Stimulated activated CD4-positive, alpha-beta T cell treated with anti-CD3 and anti-CD28 coated beads, Interleukin-4, amount 100 ng/mL, for 24 hours (primary cell): ENCODE measurements at regions not wholly inside any gene's neighbourhood (a gene's known extent, or its start where the extent isn't known, plus 50 kb on each side); places are given as distances from the start of the nearest gene placed in this dataset.
"Not testable (repeated sequence)": the region's sequence is repeated elsewhere in the genome, so short reads cannot be mapped to it uniquely, and the experiment has no call there.

Experiments used
- DNase-seq: peaks from one replicate; pipeline ENCODE4 v3.0.0-alpha.2; 2020

DNA sequence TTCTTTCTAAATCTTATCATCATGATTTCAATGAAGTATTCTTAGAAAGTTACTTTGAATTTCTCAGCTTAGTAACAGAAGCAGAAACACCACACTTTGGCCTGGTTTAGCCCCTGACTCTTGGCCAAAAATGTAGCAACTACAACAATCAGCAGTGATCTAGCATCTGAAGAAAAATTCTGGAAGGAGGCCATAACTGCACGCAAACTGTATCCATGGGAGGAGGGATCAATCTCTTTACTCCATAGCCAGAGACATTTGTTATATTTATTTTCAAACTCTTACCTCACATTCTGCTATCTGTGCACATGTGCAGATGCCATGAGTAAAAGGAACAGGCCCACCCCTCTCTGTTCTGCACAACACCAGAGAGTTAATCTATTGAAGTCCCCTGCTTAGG, 251.0 kb upstream of the P2RY1 start:
- no peak for DNase-seq

DNA sequence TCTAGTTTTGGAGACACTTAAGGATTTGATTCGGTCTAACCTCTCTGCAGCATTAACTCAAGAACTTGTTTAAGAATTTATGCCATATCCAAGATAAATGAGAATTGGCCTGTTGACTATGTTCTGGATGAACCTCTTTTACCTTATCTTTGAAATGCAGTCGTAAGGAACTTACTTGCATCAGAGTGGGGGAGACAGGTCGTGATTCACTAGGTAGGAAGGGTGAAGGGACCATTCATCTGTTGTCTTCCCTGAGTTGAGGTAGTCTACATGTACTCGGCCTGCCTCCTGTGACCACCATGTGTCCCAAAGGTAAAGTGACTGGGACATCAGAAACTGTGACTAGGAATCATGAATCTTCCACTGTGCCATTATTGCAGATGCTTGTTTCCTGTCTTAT, 248.0 kb upstream of the P2RY1 start:
- DNase-seq, result no peak

DNA sequence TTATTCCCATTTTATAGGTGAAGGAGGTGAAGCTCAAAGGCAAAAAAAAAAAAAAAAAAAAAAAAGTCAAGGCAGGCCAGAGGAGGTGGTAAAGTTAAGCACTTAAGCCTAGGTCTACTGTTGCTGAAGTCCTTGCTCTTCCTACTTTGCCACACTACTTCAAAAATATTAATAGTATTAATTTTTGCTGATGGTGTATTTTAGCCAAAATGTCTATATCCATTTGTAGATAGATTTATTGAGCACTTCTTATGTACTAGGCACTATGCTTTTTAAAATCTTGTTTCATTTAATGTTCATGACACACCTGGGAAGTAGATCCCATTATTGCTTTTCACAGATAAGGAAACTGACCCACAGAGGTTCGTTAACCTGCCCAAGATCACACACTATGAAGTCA, 247.1 kb upstream of the P2RY1 start:
- DNase-seq, result no peak

DNA sequence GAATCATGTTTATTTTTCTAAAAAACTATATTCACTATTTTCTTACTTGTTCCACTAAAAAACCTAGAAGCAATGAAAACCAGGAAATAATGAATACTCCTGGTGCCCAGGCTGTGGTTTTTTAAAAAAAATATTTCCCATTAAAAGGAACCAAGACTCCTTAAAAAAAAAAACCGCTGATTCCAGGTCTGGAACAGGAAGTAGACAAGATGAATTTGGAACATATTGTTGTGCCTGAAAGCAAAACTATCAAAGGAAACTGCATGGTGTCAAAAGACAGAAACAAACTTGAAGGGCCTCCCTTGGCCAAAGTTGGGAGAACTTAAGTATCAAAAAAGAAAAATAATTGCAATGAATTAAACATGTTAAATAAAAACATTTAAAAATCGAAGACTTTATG, 245.3 kb upstream of the P2RY1 start:
- no peak for DNase-seq

DNA sequence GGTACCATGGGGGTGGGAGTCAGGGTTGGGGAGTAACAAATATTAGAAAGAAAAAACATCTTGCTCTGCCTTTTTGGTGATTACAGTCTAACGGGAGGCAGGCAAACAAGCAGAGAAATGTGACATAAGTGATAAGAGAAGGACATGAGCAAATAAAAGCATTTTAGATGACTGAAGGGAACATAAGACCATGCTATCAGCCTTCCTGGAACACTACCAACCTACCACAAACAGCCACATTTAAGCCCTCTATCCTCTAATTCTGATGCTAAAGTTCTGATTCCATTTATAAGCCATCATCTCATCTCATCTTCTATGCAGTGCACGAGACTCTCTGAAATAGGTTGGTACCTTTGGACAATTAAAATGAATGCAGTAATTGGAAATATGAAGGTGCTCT, 243.4 kb upstream of the P2RY1 start:
- no peak for DNase-seq

DNA sequence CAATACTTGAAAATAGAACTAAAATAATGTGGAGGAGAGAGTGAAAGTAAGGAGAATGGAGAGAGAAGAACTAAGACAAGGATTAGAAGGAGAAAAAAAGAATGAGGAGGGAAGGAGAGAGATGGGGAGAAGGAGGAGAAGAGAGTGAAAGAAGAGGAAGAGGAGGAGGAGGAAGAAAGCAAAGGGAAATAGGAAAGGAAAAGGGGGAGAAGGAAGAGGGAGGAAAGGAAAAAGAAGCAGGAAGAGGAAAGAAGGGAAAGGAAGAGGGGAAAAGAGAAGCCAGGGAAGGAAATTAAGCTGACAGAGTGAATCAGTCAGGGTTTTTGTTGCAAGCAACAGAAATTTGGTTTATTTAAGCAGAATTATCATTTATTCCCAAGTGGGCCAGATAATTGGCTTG, 241.7 kb upstream of the P2RY1 start:
- DNase-seq, result no peak

DNA sequence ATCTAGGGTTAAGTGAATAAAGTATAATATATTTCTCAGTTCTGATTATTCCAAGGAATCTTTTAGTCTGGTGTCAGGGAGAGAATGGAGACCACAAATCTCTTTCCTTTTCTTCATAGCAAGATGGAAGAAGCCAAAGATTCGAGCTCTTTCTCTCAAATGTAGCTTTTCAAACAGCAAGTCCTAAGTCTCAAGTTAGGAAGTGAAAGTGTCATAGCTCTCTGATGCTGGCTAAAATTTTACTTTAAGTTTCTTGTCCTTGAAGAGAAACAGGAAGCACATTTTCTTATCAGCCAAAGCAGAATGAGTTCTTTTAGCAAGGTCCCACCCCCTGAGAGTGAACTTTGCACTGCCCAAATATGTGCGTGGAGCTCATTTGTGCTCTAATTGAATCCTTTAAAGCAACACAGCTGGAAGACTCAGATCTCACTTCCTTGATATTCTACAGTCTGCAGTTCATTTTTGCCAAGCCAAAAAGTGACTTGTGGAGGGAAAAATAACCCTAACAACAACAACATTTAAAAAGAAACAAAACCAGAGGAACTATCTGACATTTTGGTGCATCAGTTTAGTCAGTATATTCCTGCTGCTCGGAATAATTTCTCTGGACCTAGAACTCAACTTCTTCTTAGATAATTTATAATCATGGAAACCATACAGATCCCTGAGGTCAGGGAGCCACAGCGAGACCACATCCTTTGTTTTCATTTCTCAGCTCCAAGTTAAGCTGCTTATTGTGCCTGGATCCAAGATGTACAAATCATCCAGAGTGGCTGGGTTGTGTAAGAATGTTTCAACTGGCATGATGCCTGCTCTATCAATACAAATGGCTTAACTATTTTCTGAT, 238.7 kb upstream of the P2RY1 start:
- DNase-seq, result no peak

DNA sequence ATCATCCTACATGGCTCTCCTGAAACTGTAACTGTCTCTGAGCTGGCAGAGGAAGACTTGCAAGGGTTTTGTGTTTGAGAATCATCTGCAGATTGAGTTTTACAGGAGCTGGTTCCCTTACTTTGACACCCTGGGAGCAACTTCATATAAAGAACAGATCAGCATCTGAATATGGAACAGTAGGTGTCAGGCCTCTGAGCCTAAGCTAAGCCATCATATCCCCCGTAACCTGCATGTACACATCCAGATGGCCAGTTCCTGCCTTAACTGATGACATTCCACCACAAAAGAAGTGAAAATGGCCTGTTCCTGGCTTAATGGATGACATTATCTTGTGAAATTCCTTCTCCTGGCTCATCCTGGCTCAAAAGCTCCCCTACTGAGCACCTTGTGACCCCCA, 238.1 kb upstream of the P2RY1 start:
- DNase-seq, result not testable (repeated sequence)

DNA sequence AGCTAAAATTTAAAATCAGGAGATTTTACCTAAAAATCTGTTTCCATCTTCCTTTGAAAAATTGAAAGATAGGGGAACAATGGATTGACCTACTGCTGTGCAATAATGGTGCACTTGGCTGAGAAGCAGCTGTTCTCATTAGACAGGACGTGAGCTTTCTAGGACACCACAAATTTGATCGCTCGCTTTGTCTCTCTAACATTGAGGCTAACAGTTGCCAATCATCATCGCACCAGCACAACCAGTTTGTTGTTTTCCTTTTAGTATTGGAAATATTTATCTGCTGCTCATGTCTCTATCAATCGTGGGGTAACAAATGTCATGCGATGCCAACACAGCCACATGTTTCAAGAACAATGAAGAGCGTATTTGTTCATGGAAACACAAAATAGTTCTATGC, 228.8 kb upstream of the P2RY1 start:
- no peak for DNase-seq

DNA sequence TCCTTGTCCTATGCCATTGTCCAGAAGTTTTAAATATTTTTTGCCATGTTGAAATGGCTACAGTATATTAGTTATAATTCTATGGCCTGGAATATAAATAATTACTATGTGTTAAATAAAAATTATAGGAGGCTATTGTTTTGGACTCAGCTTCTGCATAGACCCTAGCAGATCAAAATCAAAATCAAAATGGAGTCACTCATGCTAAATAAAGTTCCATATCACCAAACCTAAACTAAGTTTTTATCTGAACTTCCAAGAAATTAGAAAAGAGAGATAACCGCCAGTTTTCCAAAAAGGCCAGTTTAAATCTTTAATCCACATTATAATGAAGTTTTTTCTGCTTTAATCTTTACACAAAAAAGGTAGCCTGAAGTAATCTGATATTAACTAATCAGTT, 227.8 kb upstream of the P2RY1 start:
- no peak for DNase-seq

DNA sequence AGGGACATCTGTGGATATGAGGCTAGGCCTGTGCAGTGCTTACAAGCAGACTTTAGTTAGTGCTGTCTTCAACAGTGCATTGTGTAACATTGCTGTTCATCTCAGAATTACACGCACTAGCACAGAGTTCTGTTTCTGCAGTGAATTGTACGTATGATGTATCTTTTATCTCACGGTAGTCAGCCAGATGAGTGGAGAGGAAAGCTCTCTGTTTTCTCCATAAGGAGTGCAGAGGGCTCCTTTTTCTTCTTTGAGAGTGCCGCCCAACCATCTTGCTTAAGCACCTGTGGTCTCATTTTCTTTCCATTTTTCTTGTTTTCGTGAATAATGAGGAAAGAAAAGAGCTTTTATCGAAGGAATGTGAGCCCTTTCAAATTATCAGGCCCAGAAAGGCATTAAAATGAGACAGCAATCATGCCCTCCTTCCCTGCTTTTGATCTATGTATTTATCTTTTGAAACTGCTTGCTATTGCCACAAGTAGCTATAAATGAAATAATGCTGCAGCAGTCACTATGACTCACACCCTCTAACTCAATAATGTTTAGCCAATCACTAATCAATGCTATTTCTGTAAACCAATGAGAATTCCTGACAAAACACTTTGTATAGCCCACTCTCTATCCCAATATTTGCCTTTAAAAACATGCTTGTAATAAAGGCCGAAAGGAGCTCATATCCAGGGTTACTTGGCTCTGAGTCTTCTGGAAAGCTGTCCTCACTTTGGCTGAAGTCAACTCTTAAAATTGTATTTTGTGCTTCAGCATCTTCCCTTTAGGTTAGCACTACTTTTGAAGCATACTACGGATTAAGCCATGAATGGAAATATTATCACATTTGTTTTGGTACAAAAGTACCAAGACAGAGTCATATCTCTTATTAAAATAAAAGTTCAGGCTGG, 226.0 kb upstream of the P2RY1 start:
- DNase-seq, result no peak

DNA sequence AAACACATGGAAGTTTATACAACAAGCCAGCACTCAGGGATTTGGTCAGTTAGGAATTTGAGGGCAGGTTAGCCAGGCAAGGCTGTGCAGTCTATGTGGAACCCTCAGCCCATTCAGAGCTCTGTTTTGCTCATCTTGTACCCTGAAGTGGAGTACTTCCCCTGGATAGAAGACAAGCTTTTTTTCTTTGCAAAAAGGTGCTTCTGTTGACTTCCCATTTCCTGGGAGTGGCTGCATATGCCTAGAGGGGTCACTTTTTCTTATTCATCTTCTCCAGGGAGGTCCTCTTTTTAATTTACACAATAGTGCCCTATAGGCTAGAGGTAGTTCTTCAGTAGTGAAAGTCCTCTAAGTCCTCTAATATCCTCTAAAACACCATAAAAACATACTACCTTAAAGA, 225.0 kb upstream of the P2RY1 start:
- DNase-seq, result no peak

DNA sequence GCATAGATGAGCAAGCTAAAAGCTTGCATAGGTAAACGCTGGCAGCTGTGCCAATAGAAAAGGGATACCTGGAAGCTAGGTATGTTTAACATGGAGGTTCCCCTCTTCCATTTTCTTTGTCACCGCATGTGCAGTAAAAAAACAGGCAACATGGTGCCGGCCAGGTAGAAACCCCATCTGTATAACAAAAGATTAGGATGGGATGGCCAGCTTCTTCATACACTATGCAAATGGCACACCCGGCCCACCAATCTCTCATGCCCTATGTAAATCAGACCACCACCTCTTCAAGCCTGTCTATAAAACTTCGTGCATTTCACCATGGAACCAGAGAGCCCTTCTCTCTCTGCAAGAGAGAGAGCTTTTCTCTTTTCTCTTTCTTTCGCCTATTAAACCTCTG, 224.3 kb upstream of the P2RY1 start:
- no peak for DNase-seq

DNA sequence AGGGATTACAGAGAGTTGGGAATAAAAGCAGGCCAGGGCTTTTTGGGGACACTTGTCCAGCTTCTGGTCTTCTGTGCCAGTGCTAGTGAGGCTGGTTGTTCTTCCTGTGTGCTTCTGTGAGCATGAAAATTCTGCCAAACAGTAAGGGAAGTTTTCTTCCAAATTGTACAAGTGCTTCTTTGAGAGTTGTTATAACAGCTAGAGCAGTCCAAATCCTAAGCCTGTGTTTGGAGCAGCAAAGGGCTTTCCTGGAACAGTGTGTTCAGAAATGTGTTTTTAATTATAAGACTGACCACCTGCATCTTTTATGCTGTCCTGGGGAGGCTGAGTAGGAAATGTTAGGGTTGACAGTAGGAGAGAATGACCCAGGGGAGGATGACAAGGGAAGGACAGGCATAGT, 223.0 kb upstream of the P2RY1 start:
- no peak for DNase-seq

DNA sequence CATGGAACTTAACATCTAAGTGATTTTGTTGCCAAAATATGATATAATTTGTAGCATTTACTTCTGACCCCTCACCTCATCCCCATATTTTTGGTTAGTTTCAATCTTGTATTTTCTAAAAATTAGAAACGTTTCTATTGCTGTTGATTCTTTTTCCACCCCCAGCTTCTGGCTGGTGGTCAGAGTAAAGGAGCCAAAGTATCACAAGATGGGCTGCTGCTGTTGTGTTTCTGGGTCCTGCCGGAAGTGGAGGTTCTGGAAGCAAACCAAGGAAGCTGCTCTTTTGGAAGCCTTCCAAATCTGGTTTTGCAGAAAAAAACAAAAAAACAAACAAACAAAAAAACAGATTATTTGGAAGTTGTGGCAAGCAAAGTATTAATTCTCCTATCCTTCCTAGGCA, 221.1 kb upstream of the P2RY1 start:
- no peak for DNase-seq

DNA sequence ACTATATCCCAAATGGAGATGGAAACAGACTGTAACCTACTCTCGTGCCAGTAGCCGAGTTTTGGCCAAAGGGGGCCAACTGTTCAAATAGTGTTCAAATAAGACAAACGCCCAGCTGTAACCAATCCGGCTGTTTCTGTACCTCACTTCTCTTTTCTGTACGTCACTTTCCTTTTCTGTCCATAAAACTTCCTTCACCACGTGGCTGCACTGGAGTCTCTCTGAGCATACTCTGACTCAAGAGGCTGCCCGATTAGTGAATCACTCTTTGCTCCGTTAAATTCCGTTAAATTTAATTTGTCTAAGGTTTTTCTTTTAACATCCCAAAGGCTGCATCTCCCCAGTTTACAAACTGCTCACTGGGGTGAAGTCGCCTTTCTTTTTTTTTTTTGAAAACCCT, 219.2 kb upstream of the P2RY1 start:
- DNase-seq, result no peak

DNA sequence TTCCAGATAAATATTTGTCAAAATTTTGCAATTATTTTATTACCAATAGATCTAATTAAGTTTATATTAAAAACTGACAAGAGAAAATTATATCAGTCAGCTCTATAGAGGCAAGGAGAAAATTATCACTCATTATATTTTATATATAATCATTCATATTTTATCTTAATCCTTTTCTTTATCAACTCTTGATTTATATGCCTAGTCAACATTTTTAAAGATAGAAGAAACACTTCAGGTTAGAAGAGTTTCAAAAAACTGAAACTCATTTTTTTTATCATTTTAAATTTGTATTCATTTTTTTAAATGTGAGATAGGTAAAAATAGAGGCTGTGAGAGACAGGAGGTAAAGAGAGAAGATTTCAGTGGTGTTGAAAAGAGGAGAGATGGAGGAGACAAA, 217.3 kb upstream of the P2RY1 start:
- DNase-seq, result no peak

DNA sequence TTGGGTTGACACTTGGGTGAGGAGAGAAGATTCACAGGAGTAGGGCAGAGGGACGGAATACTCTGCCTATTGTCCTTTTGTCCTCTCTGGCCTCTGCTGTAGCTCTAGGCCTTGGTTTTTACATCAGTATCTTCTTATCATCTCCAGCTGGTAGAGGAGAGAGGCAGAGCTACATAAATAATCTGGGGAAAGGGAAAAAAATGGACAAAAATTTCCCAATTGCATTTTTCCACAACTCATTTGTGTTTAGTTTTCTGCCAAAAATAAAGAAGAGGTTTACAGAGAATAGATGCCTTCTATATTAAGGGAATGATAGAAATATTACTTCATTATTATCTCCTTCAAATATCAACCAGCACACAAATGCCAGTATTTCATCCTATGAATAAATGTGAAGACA, 216.4 kb upstream of the P2RY1 start:
- no peak for DNase-seq

DNA sequence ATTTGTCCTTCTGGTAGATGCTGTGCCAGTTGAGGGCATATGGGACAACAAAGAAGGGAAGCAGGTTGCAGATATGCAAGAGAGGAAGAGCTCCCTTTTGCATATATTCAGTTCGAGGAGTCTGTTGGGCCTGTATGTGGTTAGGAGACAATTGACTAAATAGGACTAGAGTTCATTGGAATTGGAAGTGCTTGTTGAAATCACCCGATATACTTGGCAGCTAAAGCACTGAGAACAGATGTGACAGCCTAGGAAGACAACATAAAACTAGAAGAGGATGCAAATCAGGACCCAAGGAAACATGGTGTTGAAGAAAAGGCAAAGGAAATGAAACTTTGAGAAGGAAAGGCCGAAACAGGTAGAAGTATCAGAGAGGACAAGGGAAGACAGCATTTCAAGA, 215.2 kb upstream of the P2RY1 start:
- no peak for DNase-seq

DNA sequence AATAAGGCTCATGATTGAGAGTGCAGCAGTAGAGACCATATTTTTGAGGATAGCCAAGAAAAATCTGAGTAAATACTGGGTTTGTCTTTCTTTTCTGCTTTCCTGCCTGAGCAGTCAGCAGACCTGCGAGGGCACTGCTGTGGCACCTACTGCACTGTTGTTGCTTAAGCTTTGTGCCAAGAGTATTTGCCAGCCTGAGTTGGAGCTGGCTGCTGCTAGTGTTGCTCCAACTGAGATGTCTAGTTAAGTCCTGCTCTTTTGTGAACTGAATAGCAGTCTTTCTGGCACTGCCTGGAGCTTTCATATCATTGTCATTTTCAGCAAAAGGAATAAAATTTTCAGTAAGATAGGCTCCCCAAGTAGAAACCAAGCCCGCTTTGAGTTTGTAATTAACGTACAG, 214.5 kb upstream of the P2RY1 start:
- no peak for DNase-seq

DNA sequence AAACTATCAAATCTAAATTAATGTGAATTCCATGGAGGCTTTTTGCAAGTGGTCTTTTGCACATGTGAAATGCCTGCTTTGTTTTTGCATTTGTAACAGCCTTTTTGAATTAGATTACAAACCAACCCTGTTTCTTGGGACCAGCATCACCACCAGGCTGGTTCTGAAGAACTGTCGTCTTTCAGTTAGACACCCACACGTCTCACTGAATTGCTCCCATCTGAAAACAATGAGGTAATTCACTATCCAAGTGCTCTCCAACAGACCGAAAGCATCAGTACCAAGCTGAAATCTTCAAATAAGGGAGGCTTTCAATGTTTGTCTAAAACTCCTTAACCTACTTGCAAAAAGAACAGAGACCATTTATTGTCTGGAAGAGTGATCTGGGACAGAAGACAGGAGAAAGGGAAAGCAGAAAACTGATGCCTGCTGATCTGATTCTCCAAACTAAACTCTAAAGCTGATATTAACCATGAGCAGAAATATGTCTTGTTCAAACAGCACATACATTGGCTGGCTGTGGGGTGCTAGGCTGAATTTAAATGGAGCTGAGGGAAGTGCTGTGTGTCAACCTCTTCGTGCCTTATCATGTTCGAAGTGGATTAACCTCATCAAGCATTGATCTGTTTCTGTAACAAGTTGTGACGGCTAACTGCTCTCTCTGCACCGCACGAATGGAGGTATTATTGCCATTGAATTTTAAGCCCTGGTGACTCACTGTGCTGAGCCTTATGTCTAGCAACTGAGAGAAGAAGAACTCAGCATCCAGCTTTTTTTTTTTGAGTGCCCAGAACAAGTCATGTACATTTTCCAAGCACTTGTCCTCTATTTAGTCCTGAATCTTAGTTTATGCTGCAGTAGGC, 213.7 kb upstream of the P2RY1 start:
- no peak for DNase-seq

DNA sequence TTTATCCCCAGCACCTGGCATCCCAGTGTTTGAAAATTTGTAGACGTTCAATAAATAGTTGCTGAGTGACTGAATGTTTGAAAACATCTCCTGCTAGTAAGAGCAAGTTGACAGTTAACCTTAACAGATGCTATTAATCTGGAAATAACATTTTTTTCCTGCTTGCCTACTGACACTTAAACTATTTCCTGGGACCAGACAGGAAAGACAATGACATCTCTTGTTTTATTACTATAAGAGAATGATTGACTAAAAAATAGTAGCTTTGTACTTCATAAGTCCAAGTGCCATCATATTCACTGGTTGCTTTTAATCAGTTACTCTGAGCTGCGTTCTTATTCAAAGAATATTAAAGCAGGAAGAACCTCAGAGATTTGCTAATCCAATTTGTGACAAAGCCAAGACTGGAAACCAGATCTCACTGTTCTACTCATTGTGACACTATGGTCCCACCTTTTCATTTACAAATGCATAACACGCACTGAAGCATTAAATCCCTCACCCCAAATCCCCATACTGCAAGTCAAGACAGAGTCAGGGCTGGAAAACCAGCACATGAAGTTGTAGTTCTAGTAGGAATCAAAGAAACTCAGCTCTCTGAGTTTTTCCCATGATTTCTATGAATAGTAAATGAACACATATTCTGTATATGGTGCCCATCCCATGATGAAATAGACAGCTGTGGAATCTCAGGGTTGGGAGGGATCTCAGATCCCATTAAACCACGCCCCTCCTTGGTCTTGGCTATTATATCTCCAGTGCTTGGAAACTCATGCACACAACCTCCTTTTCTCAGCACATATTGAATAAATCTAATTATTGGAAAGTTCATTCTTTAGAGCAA, 212.7 kb upstream of the P2RY1 start:
- no peak for DNase-seq

DNA sequence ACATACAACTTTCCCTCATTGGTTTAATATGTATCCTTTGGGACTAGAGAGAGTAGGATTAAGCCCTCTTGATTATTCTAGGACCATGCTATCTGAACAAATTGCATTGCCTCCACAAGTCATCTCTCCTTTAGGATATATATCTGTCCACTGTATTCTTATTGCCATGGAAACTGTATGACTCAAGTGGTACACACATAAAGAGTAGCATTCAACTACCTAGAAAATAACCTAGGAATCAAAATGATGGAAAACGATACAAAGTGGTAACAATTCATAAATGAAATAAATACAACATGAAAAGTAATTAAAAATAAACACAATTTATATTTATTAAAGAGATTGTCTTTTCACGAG, 212.1 kb upstream of the P2RY1 start:
- no peak for DNase-seq
